Effector CD8-positive, alpha-beta T cell (primary cell): ENCODE measurements at regions not wholly inside any gene's neighbourhood (a gene's known extent, or its start where the extent isn't known, plus 50 kb on each side); places are given as distances from the start of the nearest gene placed in this dataset.
"Not testable (repeated sequence)": the region's sequence is repeated elsewhere in the genome, so short reads cannot be mapped to it uniquely, and the experiment has no call there.

Experiments used
- DNase-seq: peaks from one replicate; lab custom pipeline; 2025; lab: John Stamatoyannopoulos, UW

GRCh38 chr15:96914081-96914480, 583.6 kb downstream of the NR2F2 start:
- no peak for DNase-seq

- DNase-seq = no peak
These were observed 586.2 kb downstream of the NR2F2 start for GRCh38 chr15:96916750-96917149.

GRCh38 chr15:96924570-96924969, 594.1 kb downstream of the NR2F2 start:
- DNase-seq = no peak

- DNase-seq = no peak
These were observed 617.1 kb downstream of the NR2F2 start for GRCh38 chr15:96947296-96948229.

- no peak for DNase-seq
These were observed 618.5 kb downstream of the NR2F2 start for GRCh38 chr15:96948981-96949380.

- DNase-seq = no peak
These were observed 628.2 kb downstream of the NR2F2 start for GRCh38 chr15:96958721-96959120.

- no peak for DNase-seq
These were observed 629.0 kb downstream of the NR2F2 start for GRCh38 chr15:96959501-96959900.

GRCh38 chr15:96960711-96961480, 630.4 kb downstream of the NR2F2 start:
- no peak for DNase-seq

GRCh38 chr15:96966554-96966953, 636.1 kb downstream of the NR2F2 start:
- DNase-seq = no peak

GRCh38 chr15:96969732-96970710, 639.5 kb downstream of the NR2F2 start:
- no peak for DNase-seq

GRCh38 chr15:96972201-96972600, 641.7 kb downstream of the NR2F2 start:
- DNase-seq = no peak

GRCh38 chr15:96974761-96975160, 644.3 kb downstream of the NR2F2 start:
- DNase-seq = no peak

GRCh38 chr15:96977886-96978285, 647.4 kb downstream of the NR2F2 start:
- DNase-seq = no peak

- DNase-seq = no peak
These were observed 648.5 kb downstream of the NR2F2 start for GRCh38 chr15:96978937-96979473.

GRCh38 chr15:96984121-96984671, 653.7 kb downstream of the NR2F2 start:
- DNase-seq = not testable (repeated sequence)

- no peak for DNase-seq
These were observed 662.3 kb downstream of the NR2F2 start for GRCh38 chr15:96992817-96993216.

GRCh38 chr15:96997538-96997937, 667.0 kb downstream of the NR2F2 start:
- DNase-seq = no peak

- no peak for DNase-seq
These were observed 678.5 kb downstream of the NR2F2 start for GRCh38 chr15:97009031-97009431.

- no peak for DNase-seq
These were observed 682.5 kb downstream of the NR2F2 start for GRCh38 chr15:97012986-97013385.

GRCh38 chr15:97013491-97013890, 683.0 kb downstream of the NR2F2 start:
- DNase-seq = no peak

GRCh38 chr15:97014001-97014400, 683.5 kb downstream of the NR2F2 start:
- no peak for DNase-seq
